WTC11 (cell line): ENCODE measurements at regions not wholly inside any gene's neighbourhood (a gene's known extent, or its start where the extent isn't known, plus 50 kb on each side); places are given as distances from the start of the nearest gene placed in this dataset.

Experiments
- ATAC-seq: fragments of 200-7000 bp; cut with Tn5 transposase; 2 replicates; pipeline ENCODE4 v1.10.0; 2021; ENCODE audit warnings: mild to moderate bottlenecking, moderate library complexity
- CTCF ChIA-PET: fragments of 300-600 bp; sonication (Branson Sonifier 250); formaldehyde crosslinking; loops from one replicate; lab custom pipeline; 2021; ENCODE audit warnings: antibody characterized with exemption; lab: Charles Lee
- POLR2A ChIA-PET: fragments of 350-600 bp; sonication (Branson Sonifier 250); formaldehyde crosslinking; loops from one replicate; lab custom pipeline; 2021; ENCODE audit warnings: antibody characterized with exemption; lab: Charles Lee
- DNase-seq: peaks from one replicate; pipeline ENCODE4 v3.0.0; 2021; ENCODE audit warnings: low spot score
- H3K27ac Mint-ChIP-seq: 2 replicates; pipeline ENCODE4 v1.8.0; 2021; ENCODE audit warnings: mixed read lengths
- H3K27me3 Mint-ChIP-seq: 2 replicates; pipeline ENCODE4 v1.8.0; 2021; ENCODE audit warnings: low read depth, mild to moderate bottlenecking, moderate library complexity, mixed read lengths
- H3K36me3 Mint-ChIP-seq: 2 replicates; pipeline ENCODE4 v1.8.0; 2021; ENCODE audit warnings: mixed read lengths
- H3K4me1 Mint-ChIP-seq: 2 replicates; pipeline ENCODE4 v1.8.0; 2022; ENCODE audit warnings: mixed read lengths
- H3K4me3 Mint-ChIP-seq: 2 replicates; pipeline ENCODE4 v1.8.0; 2021; ENCODE audit warnings: mild to moderate bottlenecking, moderate library complexity, mixed read lengths
- H3K9me3 Mint-ChIP-seq: 2 replicates; pipeline ENCODE4 v1.8.0; 2021; ENCODE audit warnings: mixed read lengths
- FOXJ3 ChIP-seq: sonication (generic); formaldehyde crosslinking; IDR thresholded peaks from 2 replicates; pipeline ENCODE4 v1.9.0; 2021; ENCODE audit warnings: missing genetic modification reagents, mild to moderate bottlenecking, borderline replicate concordance
- NR3C1 ChIP-seq: sonication (generic); formaldehyde crosslinking; conservative IDR thresholded peaks from 2 replicates; pipeline ENCODE4 v1.8.1; 2023; ENCODE audit warnings: low read depth, mild to moderate bottlenecking, missing genetic modification reagents
- OVOL2 ChIP-seq: fragments of 250-450 bp; sonication (Bioruptor Pico); IDR thresholded peaks from 2 replicates; pipeline ENCODE4 v1.9.0; 2021; ENCODE audit warnings: mild to moderate bottlenecking, borderline replicate concordance
- SMAD3 ChIP-seq: sonication (generic); formaldehyde crosslinking; IDR thresholded peaks from 2 replicates; pipeline ENCODE4 v1.8.0; 2022; ENCODE audit warnings: missing genetic modification reagents, mild to moderate bottlenecking, borderline replicate concordance
- SP1 ChIP-seq: sonication (generic); formaldehyde crosslinking; conservative IDR thresholded peaks from 2 replicates; pipeline ENCODE4 v1.8.1; 2022; ENCODE audit warnings: missing genetic modification reagents
- ZNF219 ChIP-seq: sonication (generic); formaldehyde crosslinking; IDR thresholded peaks from 2 replicates; pipeline ENCODE4 v1.8.0; 2023; ENCODE audit warnings: missing genetic modification reagents, mild to moderate bottlenecking, borderline replicate concordance
- ZNF317 ChIP-seq: sonication (generic); formaldehyde crosslinking; IDR thresholded peaks from 2 replicates; pipeline ENCODE4 v1.8.1; 2023; ENCODE audit warnings: low read depth, mild to moderate bottlenecking, moderate library complexity, missing genetic modification reagents, borderline replicate concordance
- ZNF423 ChIP-seq: fragments of 250-450 bp; sonication (Bioruptor Pico); IDR thresholded peaks from 2 replicates; pipeline ENCODE4 v2.1.2; 2022; ENCODE audit warnings: mild to moderate bottlenecking, moderate library complexity
- TF ChIP-seq, protein P1 (sequence below): sonication (generic); formaldehyde crosslinking; IDR thresholded peaks from 2 replicates; pipeline ENCODE4 v1.8.1; 2023; ENCODE audit warnings: mild to moderate bottlenecking, missing genetic modification reagents
- TF ChIP-seq, protein P2 (sequence below): sonication (generic); formaldehyde crosslinking; IDR thresholded peaks from 2 replicates; pipeline ENCODE4 v1.8.1; 2022; ENCODE audit warnings: low read depth, missing genetic modification reagents, borderline replicate concordance
- TF ChIP-seq, protein P3 (sequence below): fragments of 250-450 bp; sonication (Bioruptor Pico); IDR thresholded peaks from 2 replicates; pipeline ENCODE4 v1.9.0; 2021; ENCODE audit warnings: mild to moderate bottlenecking, borderline replicate concordance
- TF ChIP-seq, protein P4 (sequence below): sonication (generic); formaldehyde crosslinking; IDR thresholded peaks from 2 replicates; pipeline ENCODE4 v1.8.0; 2022; ENCODE audit warnings: mild to moderate bottlenecking, missing genetic modification reagents
- TF ChIP-seq, protein P5 (sequence below): sonication (generic); formaldehyde crosslinking; IDR thresholded peaks from 2 replicates; pipeline ENCODE4 v1.8.1; 2023; ENCODE audit warnings: mild to moderate bottlenecking, missing genetic modification reagents, borderline replicate concordance
- TF ChIP-seq, protein P6 (sequence below): fragments of 250-450 bp; sonication (Bioruptor Pico); IDR thresholded peaks from 2 replicates; pipeline ENCODE4 v1.9.0; 2021; ENCODE audit warnings: mild to moderate bottlenecking

DNA sequence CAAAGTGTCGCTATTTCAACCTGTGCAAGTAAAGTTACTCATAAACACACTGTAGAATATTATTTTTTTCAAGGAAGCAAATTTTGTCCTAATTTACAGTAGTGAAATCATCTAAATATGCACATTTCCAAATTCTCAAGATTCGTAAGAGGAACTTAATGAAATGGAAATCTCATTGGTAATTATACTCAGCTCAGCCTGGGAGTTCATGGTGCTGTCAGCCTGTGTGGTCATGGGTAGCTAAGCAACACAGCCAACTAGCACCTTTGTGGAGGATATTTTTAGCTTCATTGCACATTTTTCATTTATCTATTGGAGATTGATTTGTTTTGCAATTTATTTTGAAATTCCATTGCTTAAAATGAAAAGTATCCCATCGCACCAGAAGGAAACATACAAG lies 975.7 kb upstream of the ZEB2 start:
- no peak overlapping the region for H3K27ac Mint-ChIP-seq
- no peaks in the 10 kb centered on the region for H3K27me3 Mint-ChIP-seq
- no peak overlapping the region for H3K4me3 Mint-ChIP-seq
- ChIA-PET POLR2A (interaction anchor here (0.6 kb wide), 1 partner anchor 1015 kb away, joined by 5 read pairs; no protein-coding TSS in a partner anchor), CTCF (interaction anchor here (0.6 to 0.7 kb wide), 2 partner anchors 11 to 1473 kb away, joined by 3 to 4 read pairs; no protein-coding TSS in a partner anchor)
- H3K4me1 Mint-ChIP-seq = peaks cover 4% of the 10 kb centered on the region; the same call in 1 of the 2 replicates
- ATAC-seq (no peak), DNase-seq (no peak)
- H3K9me3 Mint-ChIP-seq = peaks cover 12% of the 10 kb centered on the region; the same call in 1 of the 2 replicates
- TF ChIP-seq, protein P1, sequence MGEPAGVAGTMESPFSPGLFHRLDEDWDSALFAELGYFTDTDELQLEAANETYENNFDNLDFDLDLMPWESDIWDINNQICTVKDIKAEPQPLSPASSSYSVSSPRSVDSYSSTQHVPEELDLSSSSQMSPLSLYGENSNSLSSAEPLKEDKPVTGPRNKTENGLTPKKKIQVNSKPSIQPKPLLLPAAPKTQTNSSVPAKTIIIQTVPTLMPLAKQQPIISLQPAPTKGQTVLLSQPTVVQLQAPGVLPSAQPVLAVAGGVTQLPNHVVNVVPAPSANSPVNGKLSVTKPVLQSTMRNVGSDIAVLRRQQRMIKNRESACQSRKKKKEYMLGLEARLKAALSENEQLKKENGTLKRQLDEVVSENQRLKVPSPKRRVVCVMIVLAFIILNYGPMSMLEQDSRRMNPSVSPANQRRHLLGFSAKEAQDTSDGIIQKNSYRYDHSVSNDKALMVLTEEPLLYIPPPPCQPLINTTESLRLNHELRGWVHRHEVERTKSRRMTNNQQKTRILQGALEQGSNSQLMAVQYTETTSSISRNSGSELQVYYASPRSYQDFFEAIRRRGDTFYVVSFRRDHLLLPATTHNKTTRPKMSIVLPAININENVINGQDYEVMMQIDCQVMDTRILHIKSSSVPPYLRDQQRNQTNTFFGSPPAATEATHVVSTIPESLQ (CRISPR knock-in tag) = no peak
- TF ChIP-seq, protein P2, sequence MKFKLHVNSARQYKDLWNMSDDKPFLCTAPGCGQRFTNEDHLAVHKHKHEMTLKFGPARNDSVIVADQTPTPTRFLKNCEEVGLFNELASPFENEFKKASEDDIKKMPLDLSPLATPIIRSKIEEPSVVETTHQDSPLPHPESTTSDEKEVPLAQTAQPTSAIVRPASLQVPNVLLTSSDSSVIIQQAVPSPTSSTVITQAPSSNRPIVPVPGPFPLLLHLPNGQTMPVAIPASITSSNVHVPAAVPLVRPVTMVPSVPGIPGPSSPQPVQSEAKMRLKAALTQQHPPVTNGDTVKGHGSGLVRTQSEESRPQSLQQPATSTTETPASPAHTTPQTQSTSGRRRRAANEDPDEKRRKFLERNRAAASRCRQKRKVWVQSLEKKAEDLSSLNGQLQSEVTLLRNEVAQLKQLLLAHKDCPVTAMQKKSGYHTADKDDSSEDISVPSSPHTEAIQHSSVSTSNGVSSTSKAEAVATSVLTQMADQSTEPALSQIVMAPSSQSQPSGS (CRISPR knock-in tag) = no peak
- TF ChIP-seq FOXJ3 = no peak
- TF ChIP-seq NR3C1 (CRISPR knock-in tag) = no peak
- no peak for TF ChIP-seq OVOL2 (CRISPR knock-in tag)
- TF ChIP-seq, protein P3, sequence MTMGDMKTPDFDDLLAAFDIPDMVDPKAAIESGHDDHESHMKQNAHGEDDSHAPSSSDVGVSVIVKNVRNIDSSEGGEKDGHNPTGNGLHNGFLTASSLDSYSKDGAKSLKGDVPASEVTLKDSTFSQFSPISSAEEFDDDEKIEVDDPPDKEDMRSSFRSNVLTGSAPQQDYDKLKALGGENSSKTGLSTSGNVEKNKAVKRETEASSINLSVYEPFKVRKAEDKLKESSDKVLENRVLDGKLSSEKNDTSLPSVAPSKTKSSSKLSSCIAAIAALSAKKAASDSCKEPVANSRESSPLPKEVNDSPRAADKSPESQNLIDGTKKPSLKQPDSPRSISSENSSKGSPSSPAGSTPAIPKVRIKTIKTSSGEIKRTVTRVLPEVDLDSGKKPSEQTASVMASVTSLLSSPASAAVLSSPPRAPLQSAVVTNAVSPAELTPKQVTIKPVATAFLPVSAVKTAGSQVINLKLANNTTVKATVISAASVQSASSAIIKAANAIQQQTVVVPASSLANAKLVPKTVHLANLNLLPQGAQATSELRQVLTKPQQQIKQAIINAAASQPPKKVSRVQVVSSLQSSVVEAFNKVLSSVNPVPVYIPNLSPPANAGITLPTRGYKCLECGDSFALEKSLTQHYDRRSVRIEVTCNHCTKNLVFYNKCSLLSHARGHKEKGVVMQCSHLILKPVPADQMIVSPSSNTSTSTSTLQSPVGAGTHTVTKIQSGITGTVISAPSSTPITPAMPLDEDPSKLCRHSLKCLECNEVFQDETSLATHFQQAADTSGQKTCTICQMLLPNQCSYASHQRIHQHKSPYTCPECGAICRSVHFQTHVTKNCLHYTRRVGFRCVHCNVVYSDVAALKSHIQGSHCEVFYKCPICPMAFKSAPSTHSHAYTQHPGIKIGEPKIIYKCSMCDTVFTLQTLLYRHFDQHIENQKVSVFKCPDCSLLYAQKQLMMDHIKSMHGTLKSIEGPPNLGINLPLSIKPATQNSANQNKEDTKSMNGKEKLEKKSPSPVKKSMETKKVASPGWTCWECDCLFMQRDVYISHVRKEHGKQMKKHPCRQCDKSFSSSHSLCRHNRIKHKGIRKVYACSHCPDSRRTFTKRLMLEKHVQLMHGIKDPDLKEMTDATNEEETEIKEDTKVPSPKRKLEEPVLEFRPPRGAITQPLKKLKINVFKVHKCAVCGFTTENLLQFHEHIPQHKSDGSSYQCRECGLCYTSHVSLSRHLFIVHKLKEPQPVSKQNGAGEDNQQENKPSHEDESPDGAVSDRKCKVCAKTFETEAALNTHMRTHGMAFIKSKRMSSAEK (CRISPR knock-in tag) = no peak
- no peak for TF ChIP-seq ZNF317 (CRISPR knock-in tag)
- TF ChIP-seq, protein P4, sequence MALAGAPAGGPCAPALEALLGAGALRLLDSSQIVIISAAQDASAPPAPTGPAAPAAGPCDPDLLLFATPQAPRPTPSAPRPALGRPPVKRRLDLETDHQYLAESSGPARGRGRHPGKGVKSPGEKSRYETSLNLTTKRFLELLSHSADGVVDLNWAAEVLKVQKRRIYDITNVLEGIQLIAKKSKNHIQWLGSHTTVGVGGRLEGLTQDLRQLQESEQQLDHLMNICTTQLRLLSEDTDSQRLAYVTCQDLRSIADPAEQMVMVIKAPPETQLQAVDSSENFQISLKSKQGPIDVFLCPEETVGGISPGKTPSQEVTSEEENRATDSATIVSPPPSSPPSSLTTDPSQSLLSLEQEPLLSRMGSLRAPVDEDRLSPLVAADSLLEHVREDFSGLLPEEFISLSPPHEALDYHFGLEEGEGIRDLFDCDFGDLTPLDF (CRISPR knock-in tag) = no peak
- TF ChIP-seq ZNF423 (CRISPR knock-in tag) = no peak
- no peak for TF ChIP-seq SP1 (CRISPR knock-in tag)
- no peak for TF ChIP-seq SMAD3
- TF ChIP-seq, protein P5, sequence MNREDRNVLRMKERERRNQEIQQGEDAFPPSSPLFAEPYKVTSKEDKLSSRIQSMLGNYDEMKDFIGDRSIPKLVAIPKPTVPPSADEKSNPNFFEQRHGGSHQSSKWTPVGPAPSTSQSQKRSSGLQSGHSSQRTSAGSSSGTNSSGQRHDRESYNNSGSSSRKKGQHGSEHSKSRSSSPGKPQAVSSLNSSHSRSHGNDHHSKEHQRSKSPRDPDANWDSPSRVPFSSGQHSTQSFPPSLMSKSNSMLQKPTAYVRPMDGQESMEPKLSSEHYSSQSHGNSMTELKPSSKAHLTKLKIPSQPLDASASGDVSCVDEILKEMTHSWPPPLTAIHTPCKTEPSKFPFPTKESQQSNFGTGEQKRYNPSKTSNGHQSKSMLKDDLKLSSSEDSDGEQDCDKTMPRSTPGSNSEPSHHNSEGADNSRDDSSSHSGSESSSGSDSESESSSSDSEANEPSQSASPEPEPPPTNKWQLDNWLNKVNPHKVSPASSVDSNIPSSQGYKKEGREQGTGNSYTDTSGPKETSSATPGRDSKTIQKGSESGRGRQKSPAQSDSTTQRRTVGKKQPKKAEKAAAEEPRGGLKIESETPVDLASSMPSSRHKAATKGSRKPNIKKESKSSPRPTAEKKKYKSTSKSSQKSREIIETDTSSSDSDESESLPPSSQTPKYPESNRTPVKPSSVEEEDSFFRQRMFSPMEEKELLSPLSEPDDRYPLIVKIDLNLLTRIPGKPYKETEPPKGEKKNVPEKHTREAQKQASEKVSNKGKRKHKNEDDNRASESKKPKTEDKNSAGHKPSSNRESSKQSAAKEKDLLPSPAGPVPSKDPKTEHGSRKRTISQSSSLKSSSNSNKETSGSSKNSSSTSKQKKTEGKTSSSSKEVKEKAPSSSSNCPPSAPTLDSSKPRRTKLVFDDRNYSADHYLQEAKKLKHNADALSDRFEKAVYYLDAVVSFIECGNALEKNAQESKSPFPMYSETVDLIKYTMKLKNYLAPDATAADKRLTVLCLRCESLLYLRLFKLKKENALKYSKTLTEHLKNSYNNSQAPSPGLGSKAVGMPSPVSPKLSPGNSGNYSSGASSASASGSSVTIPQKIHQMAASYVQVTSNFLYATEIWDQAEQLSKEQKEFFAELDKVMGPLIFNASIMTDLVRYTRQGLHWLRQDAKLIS (CRISPR knock-in tag) = no peak
- TF ChIP-seq, protein P6, sequence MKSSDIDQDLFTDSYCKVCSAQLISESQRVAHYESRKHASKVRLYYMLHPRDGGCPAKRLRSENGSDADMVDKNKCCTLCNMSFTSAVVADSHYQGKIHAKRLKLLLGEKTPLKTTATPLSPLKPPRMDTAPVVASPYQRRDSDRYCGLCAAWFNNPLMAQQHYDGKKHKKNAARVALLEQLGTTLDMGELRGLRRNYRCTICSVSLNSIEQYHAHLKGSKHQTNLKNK = no peak
- TF ChIP-seq ZNF219 (CRISPR knock-in tag) = no peak
- no peaks in the 10 kb centered on the region for H3K36me3 Mint-ChIP-seq
